ENCODE measurements at regions not wholly inside any gene's neighbourhood (a gene's known extent, or its start where the extent isn't known, plus 50 kb on each side); places are given as distances from the start of the nearest gene placed in this dataset.
"Not testable (repeated sequence)": the region's sequence is repeated elsewhere in the genome, so short reads cannot be mapped to it uniquely, and the experiment has no call there.

DNA sequence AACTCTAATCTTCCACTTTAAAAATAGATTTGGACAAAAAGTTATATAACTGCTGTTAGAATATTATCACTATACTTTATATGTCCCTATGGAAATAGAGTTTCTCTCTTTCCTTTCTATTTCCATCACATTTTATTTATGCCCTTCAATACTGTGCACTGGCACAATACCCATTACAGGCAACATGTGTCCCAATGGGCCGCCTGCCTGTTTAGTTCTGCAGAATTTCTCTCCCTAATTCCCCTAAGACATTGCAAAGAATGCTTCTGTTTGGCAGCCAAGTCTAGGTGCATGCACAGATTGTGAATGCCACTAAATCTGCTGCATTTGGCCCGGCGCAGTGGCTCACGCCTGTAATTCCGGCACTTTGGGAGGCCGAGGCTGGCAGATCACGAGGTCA, 520.4 kb upstream of the FLRT2 start:
- DNase-seq: no peak

GRCh38 chr14:85010186-85010585, 519.8 kb upstream of the FLRT2 start:
- no peak for DNase-seq

DNA sequence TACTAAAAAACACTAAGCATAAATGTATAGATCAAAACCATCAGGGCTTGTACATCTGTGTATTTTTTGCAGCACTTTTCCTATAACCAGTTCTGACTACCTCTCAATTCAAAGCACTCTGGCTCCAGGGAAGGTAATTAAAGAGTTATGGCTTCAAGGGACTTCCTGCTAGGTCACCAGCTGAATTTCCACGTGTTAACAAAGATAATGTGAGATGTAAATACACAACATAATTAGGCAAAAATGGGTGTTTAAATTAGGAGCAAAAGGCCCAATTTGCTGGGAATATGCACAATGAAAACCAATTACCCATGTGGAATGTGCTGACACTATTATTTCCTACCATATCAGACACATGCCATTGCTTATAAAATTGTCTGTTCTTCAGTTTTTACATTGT, 513.4 kb upstream of the FLRT2 start:
- DNase-seq: no peak

GRCh38 chr14:85023866-85024265, 506.1 kb upstream of the FLRT2 start:
- not testable (repeated sequence) for DNase-seq

DNA sequence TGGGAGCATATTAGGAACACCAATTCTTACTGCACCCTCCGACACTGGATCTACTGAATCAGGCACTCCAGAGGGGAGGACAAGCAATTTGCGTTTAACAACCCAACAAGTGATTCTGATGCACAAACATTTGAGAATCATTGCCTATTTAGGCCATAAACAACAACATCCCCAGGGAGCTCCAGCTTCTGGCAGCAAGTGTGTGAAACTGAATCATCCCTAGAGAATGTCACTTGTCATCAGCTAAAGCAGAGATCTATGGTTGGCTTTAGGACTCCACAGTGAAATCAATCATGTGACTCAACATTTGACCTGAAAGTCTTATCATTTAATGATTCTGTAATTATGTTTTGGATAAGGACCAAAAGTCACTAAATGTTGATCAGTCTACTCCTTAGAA, 505.0 kb upstream of the FLRT2 start:
- no peak for DNase-seq

GRCh38 chr14:85027681-85028370, 502.1 kb upstream of the FLRT2 start:
- DNase-seq: no peak

DNA sequence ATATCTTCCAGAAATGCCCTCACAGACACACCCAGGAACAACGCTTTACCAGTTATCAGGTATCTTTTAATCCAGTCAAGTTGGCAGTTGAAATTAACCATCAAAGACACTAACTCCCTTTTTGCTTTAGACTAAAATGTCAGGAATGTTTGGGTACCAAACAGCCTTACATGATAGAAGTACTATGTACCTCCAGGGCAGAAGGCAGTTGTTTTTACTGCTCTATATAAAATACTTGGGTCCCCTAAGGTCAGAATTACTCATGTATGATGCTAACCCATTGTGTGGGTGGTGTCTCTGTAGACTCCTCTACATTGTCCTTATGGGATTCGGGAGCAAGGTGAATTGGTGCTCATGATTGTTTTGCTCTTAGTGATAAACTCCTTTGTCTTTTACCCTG, 492.5 kb upstream of the FLRT2 start:
- no peak for DNase-seq

DNA sequence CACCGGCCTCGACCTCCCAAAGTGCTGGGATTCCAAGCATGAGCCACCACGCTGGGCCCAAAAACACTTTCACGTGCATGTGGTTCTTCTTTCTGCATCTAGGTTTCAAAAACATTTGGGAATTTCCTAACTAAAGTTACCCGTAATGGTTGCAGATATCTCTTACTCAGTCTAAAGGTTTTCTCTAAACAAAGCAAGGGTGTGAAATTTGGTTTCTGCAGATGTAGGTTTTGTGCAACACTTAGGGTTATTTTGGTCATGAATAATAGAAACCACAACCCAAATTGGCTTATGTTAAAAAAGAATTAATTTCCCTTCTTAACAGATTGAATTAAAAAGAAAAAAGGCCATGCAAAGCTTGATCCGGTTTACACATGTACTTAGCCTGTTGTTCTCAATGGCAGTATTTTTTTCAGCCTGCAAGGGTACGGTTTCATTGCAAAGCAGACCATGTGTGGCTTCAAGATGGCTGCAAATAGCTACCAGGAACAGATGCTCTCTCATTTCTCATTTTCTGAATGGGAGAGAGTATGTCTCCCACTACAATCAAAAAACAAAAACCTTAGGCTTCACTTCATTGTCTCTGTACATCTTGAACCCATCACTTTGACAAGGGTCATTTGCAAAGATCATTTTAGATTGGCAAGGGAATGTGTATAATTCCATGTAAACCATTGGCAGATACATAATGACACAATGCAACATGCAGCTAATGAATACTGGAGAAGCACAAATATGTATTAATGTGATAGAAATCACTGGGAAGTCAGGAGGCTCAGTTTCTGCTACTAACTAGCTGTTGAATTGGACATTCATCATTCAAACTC, 491.2 kb upstream of the FLRT2 start:
- no peak for DNase-seq

- no peak for DNase-seq
Measured at GRCh38 chr14:85039353-85039626, 490.7 kb upstream of the FLRT2 start.

GRCh38 chr14:85040046-85040685, 489.8 kb upstream of the FLRT2 start:
- DNase-seq: no peak

- DNase-seq: no peak
Measured at GRCh38 chr14:85041618-85042017, 488.3 kb upstream of the FLRT2 start.

DNA sequence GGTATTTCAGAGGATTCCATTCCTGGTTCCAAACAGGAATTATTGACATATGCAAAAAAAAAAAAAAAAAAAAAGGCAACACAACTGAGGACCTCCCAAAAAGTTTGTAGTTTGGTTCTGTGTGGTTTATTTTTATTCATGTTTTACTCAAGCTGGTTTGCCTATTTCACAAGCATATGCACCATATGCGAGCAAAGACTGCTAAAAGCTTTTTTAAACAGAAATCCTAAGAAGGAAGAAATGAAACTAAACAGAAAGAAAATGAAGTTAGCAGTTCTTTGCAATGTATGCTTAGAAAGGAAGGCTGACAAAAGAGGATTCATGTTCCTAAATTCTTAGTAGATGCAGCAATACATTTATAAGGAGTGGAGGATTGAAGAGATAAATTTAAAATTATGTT, 487.6 kb upstream of the FLRT2 start:
- DNase-seq: no peak

DNA sequence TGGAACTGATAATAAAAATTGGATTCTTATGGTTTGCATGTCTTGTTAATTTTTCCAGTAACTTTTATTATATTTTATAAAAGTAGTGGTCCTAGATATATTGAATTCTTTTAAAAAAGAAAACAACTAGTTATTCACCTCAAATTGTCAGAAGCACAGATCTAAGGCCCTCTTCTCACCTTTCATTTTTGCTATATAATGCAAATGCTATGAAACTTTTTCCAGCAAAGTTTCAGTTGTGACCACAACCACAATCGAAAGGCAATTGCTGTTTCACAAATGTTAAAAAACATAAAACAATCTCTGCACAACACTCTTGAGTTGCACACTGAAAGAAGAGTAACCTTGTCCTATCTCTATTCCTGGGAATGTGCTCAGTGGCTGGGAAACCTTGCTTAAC, 479.8 kb upstream of the FLRT2 start:
- DNase-seq: no peak

GRCh38 chr14:85052646-85053045, 477.3 kb upstream of the FLRT2 start:
- DNase-seq: no peak

DNA sequence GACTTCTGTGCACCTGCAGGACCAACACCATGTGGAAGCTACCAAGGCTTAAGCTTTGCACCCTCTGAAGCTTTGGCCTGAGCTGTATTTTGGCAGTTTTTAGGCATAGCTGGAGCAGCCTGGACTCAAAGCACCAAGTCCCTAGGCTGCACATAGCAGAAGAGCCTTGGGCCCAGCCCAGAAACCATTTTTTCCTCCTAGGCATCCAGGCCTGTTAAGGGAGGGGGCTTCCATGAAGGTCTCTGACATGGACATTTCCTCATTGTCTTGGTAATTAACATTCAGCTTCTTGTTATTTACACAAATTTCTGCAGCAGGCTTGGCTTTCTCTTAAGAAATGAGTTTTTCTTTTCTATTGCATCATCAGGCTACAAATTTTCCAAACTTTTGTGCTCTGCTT, 475.8 kb upstream of the FLRT2 start:
- no peak for DNase-seq

GRCh38 chr14:85056267-85056666, 473.7 kb upstream of the FLRT2 start:
- DNase-seq: no peak

DNA sequence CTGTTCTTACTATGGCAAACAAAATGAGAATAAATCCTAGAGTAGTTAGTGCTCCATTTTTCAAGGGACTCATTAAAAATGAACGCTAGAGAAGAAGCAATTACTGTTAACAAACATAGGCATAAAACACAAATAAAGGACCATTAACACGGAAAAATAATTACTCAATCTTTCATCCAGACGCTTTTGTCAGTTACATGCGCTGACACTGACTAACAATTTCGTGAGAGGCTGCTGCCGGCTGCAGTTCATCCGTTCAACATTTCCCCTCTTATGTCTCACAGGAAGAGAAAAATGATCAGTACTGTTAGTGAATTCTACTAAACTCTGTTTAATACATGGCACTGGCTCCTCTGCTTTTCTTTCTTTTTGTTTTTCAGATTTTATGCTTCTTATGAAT, 472.7 kb upstream of the FLRT2 start:
- no peak for DNase-seq

DNA sequence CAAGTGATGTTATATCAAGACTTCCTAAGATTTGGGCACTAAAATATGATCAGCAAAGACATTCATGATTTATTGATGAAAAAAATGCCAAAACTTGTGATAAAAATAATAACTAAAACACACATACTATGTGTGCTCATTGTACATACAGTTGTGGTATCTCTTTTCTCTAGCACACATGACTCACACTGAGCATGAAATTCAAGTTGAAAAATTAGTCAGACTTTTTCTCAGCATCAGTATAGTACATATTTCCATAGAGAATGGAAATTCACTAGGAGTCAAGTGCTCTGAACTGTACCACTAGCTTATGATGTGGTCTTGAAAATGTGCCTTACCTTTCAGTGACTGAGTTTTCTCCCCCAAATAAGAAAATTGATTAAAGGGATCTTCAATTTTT, 471.8 kb upstream of the FLRT2 start:
- no peak for DNase-seq

- no peak for DNase-seq
Measured at GRCh38 chr14:85060121-85060520, 469.8 kb upstream of the FLRT2 start.

GRCh38 chr14:85061256-85061655, 468.7 kb upstream of the FLRT2 start:
- no peak for DNase-seq

DNA sequence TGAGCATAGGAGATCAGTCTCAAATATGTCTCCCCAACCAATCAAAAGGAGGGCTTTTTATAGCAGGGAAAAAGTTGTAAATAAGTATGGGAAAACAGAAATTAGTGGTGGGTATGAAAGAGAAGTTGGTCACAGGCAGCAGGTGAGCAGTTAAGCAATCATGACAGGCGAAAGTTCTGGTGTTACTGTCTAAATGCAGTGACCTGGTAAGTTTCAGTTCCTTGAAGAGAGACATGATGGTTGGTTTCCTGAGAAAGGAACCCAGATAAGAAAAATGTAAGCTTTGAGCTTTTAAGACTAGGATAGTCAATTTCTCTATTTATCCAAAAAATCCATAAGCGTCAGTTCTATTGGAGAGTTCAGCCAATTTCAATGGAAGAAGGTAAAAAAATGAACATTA, 466.2 kb upstream of the FLRT2 start:
- no peak for DNase-seq

DNA sequence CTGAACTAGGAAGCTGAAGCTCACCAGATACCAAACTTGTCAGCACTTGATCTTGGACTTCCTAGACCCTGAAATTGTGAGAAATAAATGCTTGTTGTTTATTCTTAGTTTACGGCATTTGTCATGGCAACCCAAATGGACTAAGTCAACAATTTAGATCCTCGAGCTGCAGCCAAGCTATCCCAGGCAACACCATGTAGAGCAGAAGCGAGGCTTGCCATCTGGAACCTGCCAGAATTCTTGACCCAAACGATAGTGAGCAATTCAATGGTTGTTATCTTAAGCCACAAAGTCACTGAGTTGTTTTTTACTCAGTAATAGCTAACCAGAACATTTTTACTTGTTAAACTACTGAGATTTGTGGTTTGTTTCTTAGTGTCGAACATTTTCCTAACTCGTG, 458.5 kb upstream of the FLRT2 start:
- no peak for DNase-seq

DNA sequence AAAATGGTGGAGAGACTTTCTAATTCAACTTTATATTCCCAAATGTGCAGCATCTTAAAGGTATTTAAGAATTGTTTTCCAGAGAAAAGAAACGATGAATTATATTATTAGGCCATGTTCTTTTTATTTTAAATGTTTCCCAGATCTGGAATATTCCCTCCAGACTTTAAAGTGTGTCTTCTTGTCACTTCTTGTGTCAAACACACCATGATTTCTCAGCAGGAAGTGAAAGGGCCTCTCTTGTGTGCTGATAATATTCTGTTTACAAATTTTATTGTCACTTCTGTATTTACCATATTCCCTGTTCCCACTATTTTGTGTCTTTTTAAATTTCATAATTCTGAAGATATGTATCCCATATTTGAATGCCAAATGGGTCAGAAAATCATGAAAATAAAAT, 455.0 kb upstream of the FLRT2 start:
- DNase-seq: no peak

- no peak for DNase-seq
Measured at GRCh38 chr14:85075694-85076476, 454.1 kb upstream of the FLRT2 start.
